ENCODE measurements at regions not wholly inside any gene's neighbourhood (a gene's known extent, or its start where the extent isn't known, plus 50 kb on each side); places are given as distances from the start of the nearest gene placed in this dataset.

- DNase-seq, result no peak
Measured at GRCh38 chr2:34126279-34126678, 527.2 kb upstream of the FAM98A start.

GRCh38 chr2:34123996-34124785 is 525.1 kb upstream of the FAM98A start:
- no peak for DNase-seq

- no peak for DNase-seq
Measured at GRCh38 chr2:34121076-34121475, 522.0 kb upstream of the FAM98A start.

GRCh38 chr2:34115076-34115475 is 516.0 kb upstream of the FAM98A start:
- no peak for DNase-seq

GRCh38 chr2:34112161-34112560 is 513.1 kb upstream of the FAM98A start:
- no peak for DNase-seq

GRCh38 chr2:34110392-34110791 is 511.3 kb upstream of the FAM98A start:
- DNase-seq, result no peak

- DNase-seq, result no peak
Measured at GRCh38 chr2:34107811-34108210, 508.7 kb upstream of the FAM98A start.

- no peak for DNase-seq
Measured at GRCh38 chr2:34105006-34105767, 506.1 kb upstream of the FAM98A start.

- DNase-seq, result no peak
Measured at GRCh38 chr2:34104601-34105000, 505.5 kb upstream of the FAM98A start.

- DNase-seq, result no peak
Measured at GRCh38 chr2:34103437-34103836, 504.3 kb upstream of the FAM98A start.

GRCh38 chr2:34102339-34102738 is 503.2 kb upstream of the FAM98A start:
- DNase-seq, result no peak

- no peak for DNase-seq
Measured at GRCh38 chr2:34099377-34099776, 500.3 kb upstream of the FAM98A start.

- DNase-seq, result no peak
Measured at GRCh38 chr2:34098256-34098655, 499.2 kb upstream of the FAM98A start.

- DNase-seq, result peak; percentile 24
Measured at GRCh38 chr2:34096562-34097171, 497.6 kb upstream of the FAM98A start.

- DNase-seq, result no peak
Measured at GRCh38 chr2:34093790-34094189, 494.7 kb upstream of the FAM98A start.

GRCh38 chr2:34070196-34070595 is 471.1 kb upstream of the FAM98A start:
- no peak for DNase-seq

GRCh38 chr2:34069604-34070003 is 470.5 kb upstream of the FAM98A start:
- no peak for DNase-seq

- no peak for DNase-seq
Measured at GRCh38 chr2:34050413-34050812, 451.3 kb upstream of the FAM98A start.

- no peak for DNase-seq
Measured at GRCh38 chr2:34045101-34045655, 446.1 kb upstream of the FAM98A start.

- DNase-seq, result no peak
Measured at GRCh38 chr2:34037886-34038285, 438.8 kb upstream of the FAM98A start.

GRCh38 chr2:34037157-34037556 is 438.1 kb upstream of the FAM98A start:
- no peak for DNase-seq

- DNase-seq, result no peak
Measured at GRCh38 chr2:34031097-34031496, 432.0 kb upstream of the FAM98A start.

GRCh38 chr2:34030273-34030672 is 431.2 kb upstream of the FAM98A start:
- DNase-seq, result no peak

GRCh38 chr2:34029073-34029472 is 430.0 kb upstream of the FAM98A start:
- no peak for DNase-seq

Measured in NCI-H345 (cell line).